H9 (cell line): ENCODE measurements at regions not wholly inside any gene's neighbourhood (a gene's known extent, or its start where the extent isn't known, plus 50 kb on each side); places are given as distances from the start of the nearest gene placed in this dataset.

Experiments used
- DNase-seq: peaks from one replicate; pipeline ENCODE4 v3.0.0-alpha.2; 2017
- H2AFZ ChIP-seq: one replicate; pipeline ENCODE4 v1.6.1; 2013; ENCODE audit warnings: mild to moderate bottlenecking, low read length, control low read depth, moderate library complexity
- H2AK5ac ChIP-seq: 2 replicates; pipeline ENCODE4 v1.6.1; 2013; ENCODE audit warnings: low read length, control low read depth, mixed read lengths; ENCODE audit not compliant: insufficient read length
- H2BK120ac ChIP-seq: one replicate; pipeline ENCODE4 v1.6.1; 2013; ENCODE audit warnings: low read depth, mild to moderate bottlenecking, low read length, control low read depth, inconsistent platforms; ENCODE audit not compliant: poor library complexity, severe bottlenecking
- H2BK12ac ChIP-seq: 2 replicates; pipeline ENCODE4 v1.6.1; 2013; ENCODE audit warnings: low read length, control low read depth, mixed read lengths, low read depth; ENCODE audit not compliant: insufficient read length
- H2BK15ac ChIP-seq: 2 replicates; pipeline ENCODE4 v1.6.1; 2013; ENCODE audit warnings: low read depth, low read length, control low read depth
- H2BK20ac ChIP-seq: one replicate; pipeline ENCODE4 v1.6.1; 2013; ENCODE audit warnings: low read depth, mild to moderate bottlenecking, low read length, control low read depth, inconsistent platforms; ENCODE audit not compliant: poor library complexity, severe bottlenecking
- H2BK5ac ChIP-seq: 2 replicates; pipeline ENCODE4 v1.6.1; 2013; ENCODE audit warnings: low read length, control low read depth, mixed read lengths; ENCODE audit not compliant: insufficient read length
- H3K14ac ChIP-seq: 2 replicates; pipeline ENCODE4 v1.6.1; 2013; ENCODE audit warnings: low read length, control low read depth; ENCODE audit not compliant: insufficient read depth
- H3K18ac ChIP-seq: 2 replicates; pipeline ENCODE4 v1.6.1; 2013; ENCODE audit warnings: low read depth, mild to moderate bottlenecking, mixed read lengths, low read length, control low read depth; ENCODE audit not compliant: insufficient read length
- H3K23ac ChIP-seq: 2 replicates; pipeline ENCODE4 v1.6.1; 2013; ENCODE audit warnings: low read length, control low read depth, mixed read lengths, low read depth; ENCODE audit not compliant: insufficient read length
- H3K23me2 ChIP-seq: 2 replicates; pipeline ENCODE4 v1.6.1; 2013; ENCODE audit warnings: low read depth, mild to moderate bottlenecking, mixed read lengths, low read length, control low read depth; ENCODE audit not compliant: insufficient read length, poor library complexity, severe bottlenecking
- H3K27ac ChIP-seq: 2 replicates; pipeline ENCODE4 v1.5.1; 2013; ENCODE audit warnings: low read length, control low read depth, mixed read lengths, low read depth; ENCODE audit not compliant: insufficient read length
- H3K27me3 ChIP-seq: 2 replicates; pipeline ENCODE4 v1.6.1; 2013; ENCODE audit warnings: low read length, control low read depth, inconsistent platforms; ENCODE audit not compliant: insufficient read depth
- H3K4ac ChIP-seq: 2 replicates; pipeline ENCODE4 v1.6.1; 2013; ENCODE audit warnings: low read depth, mild to moderate bottlenecking, control low read depth, inconsistent platforms, low read length, moderate library complexity
- H3K4me1 ChIP-seq: 2 replicates; pipeline ENCODE4 v1.6.1; 2013; ENCODE audit warnings: low read length, control low read depth, inconsistent platforms; ENCODE audit not compliant: insufficient read depth
- H3K4me2 ChIP-seq: 2 replicates; pipeline ENCODE4 v1.6.1; 2013; ENCODE audit warnings: low read length, control low read depth, mixed read lengths; ENCODE audit not compliant: insufficient read length, insufficient read depth
- H3K56ac ChIP-seq: 2 replicates; pipeline ENCODE4 v1.6.1; 2013; ENCODE audit warnings: low read depth, mild to moderate bottlenecking, mixed read lengths, low read length, control low read depth; ENCODE audit not compliant: insufficient read length
- H3K79me1 ChIP-seq: 2 replicates; pipeline ENCODE4 v1.6.1; 2013; ENCODE audit warnings: low read depth, mild to moderate bottlenecking, moderate library complexity, low read length, control low read depth, inconsistent platforms; ENCODE audit not compliant: insufficient read depth, poor library complexity, severe bottlenecking
- H3K79me2 ChIP-seq: 2 replicates; pipeline ENCODE4 v1.6.1; 2013; ENCODE audit warnings: low read length, control low read depth, inconsistent platforms; ENCODE audit not compliant: insufficient read depth
- H3K9ac ChIP-seq: 2 replicates; pipeline ENCODE4 v1.6.1; 2013; ENCODE audit warnings: low read length, control low read depth, mixed read lengths; ENCODE audit not compliant: insufficient read length; ENCODE audit errors: extremely low read depth
- H3K9me3 ChIP-seq: one replicate; pipeline ENCODE4 v1.6.1; 2013; ENCODE audit warnings: low read depth, low read length, inconsistent platforms; ENCODE audit not compliant: control insufficient read depth
- H3T11ph ChIP-seq: one replicate; pipeline ENCODE4 v1.6.1; 2013; ENCODE audit warnings: mild to moderate bottlenecking, low read length, control low read depth, inconsistent platforms
- H4K20me1 ChIP-seq: one replicate; pipeline ENCODE4 v1.6.1; 2013; ENCODE audit not compliant: control insufficient read depth, insufficient read length, insufficient read depth
- H4K5ac ChIP-seq: 2 replicates; pipeline ENCODE4 v1.6.1; 2013; ENCODE audit warnings: low read depth, mild to moderate bottlenecking, mixed read lengths, low read length, control low read depth; ENCODE audit not compliant: insufficient read length
- H4K8ac ChIP-seq: replicated peaks from 2 replicates; pipeline ENCODE4 v1.6.1; 2013; ENCODE audit warnings: low read length, control low read depth, mixed read lengths, low read depth; ENCODE audit not compliant: insufficient read length
- H4K91ac ChIP-seq: 2 replicates; pipeline ENCODE4 v1.6.1; 2013; ENCODE audit warnings: low read depth, mild to moderate bottlenecking, moderate library complexity, mixed read lengths, low read length, control low read depth; ENCODE audit not compliant: insufficient read length
- H3K27ac Mint-ChIP-seq, 3 experiments: 2 replicates in 2 of 3; 3 replicates in 1 of 3; pipeline ENCODE4 v1.8.0; 2020 to 2021; ENCODE audit warnings: mixed read lengths in 3 of 3, mild to moderate bottlenecking in 1 of 3, moderate library complexity in 1 of 3
- H3K27me3 Mint-ChIP-seq: 2 replicates; pipeline ENCODE4 v1.8.0; 2021; ENCODE audit warnings: low read depth, mild to moderate bottlenecking, moderate library complexity, mixed read lengths
- H3K36me3 Mint-ChIP-seq, 3 experiments: 2 replicates in 2 of 3; 3 replicates in 1 of 3; pipeline ENCODE4 v1.8.0; 2020 to 2021; ENCODE audit warnings: low read depth in 3 of 3, mixed read lengths in 3 of 3; ENCODE audit not compliant: insufficient read depth in 1 of 3
- H3K4me1 Mint-ChIP-seq, 2 experiments: 2 replicates each; pipeline ENCODE4 v1.8.0; 2020; ENCODE audit warnings: mixed read lengths in 2 of 2
- H3K4me3 Mint-ChIP-seq, 2 experiments: 2 replicates in 1 of 2; 3 replicates in 1 of 2; pipeline ENCODE4 v1.8.0; 2020 to 2021; ENCODE audit warnings: mild to moderate bottlenecking in 2 of 2, mixed read lengths in 2 of 2, moderate library complexity in 1 of 2
- H3K9me3 Mint-ChIP-seq, 2 experiments: 2 replicates in 1 of 2; 3 replicates in 1 of 2; pipeline ENCODE4 v1.8.0; 2020; ENCODE audit warnings: mild to moderate bottlenecking in 2 of 2, mixed read lengths in 2 of 2, moderate library complexity in 1 of 2
- WGBS: extraction: QIAGEN DNeasy Blood & Tissue Kit; methylation state at CpG from one replicate; pipeline ENCODE4 v1.1.7; 2013; ENCODE audit warnings: missing lambda C conversion rate, low lambda C conversion rate, mixed read lengths; ENCODE audit not compliant: insufficient read length; ENCODE audit errors: extremely low coverage; 5-methylcytosine and 5-hydroxymethylcytosine counted together
- TF ChIP-seq, protein P1 (sequence below): fragments of 200-600 bp; sonication (generic); conservative IDR thresholded peaks from 3 replicates; pipeline ENCODE4 v1.8.0; 2021; ENCODE audit warnings: antibody characterized with exemption, mild to moderate bottlenecking

GRCh38 chr12:78550831-78551230, 313.7 kb upstream of the SYT1 start:
- Mint-ChIP-seq H3K9me3 (no peaks in the 10 kb centered on the region), H3K4me3 (no peak overlapping the region), H3K27me3 (no peaks in the 10 kb centered on the region; the same call in 1 of the 2 replicates), H3K4me1 (no peaks in the 10 kb centered on the region; a peak in 1 of 4 replicates), H3K27ac (no peak overlapping the region), H3K36me3 (no peaks in the 10 kb centered on the region)
- no peak overlapping the region for H3K27ac ChIP-seq
- no peak overlapping the region for H4K91ac ChIP-seq
- H3K4me1 ChIP-seq, result no peaks in the 10 kb centered on the region
- H4K20me1 ChIP-seq, result no peaks in the 10 kb centered on the region
- DNase-seq, result no peak
- H3T11ph ChIP-seq, result no peak overlapping the region
- H3K4ac ChIP-seq, result no peak overlapping the region
- no peak overlapping the region for H2AFZ ChIP-seq
- TF ChIP-seq, protein P1, sequence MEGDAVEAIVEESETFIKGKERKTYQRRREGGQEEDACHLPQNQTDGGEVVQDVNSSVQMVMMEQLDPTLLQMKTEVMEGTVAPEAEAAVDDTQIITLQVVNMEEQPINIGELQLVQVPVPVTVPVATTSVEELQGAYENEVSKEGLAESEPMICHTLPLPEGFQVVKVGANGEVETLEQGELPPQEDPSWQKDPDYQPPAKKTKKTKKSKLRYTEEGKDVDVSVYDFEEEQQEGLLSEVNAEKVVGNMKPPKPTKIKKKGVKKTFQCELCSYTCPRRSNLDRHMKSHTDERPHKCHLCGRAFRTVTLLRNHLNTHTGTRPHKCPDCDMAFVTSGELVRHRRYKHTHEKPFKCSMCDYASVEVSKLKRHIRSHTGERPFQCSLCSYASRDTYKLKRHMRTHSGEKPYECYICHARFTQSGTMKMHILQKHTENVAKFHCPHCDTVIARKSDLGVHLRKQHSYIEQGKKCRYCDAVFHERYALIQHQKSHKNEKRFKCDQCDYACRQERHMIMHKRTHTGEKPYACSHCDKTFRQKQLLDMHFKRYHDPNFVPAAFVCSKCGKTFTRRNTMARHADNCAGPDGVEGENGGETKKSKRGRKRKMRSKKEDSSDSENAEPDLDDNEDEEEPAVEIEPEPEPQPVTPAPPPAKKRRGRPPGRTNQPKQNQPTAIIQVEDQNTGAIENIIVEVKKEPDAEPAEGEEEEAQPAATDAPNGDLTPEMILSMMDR, result no peak
- no peaks in the 10 kb centered on the region for H3K79me1 ChIP-seq
- H2BK12ac ChIP-seq, result no peak overlapping the region
- no peaks in the 10 kb centered on the region for H3K23me2 ChIP-seq
- no peaks in the 10 kb centered on the region for H3K27me3 ChIP-seq
- no peak overlapping the region for H2BK5ac ChIP-seq
- H3K9ac ChIP-seq, result no peak overlapping the region
- no CpG with 5 or more reads among the region's 3 CpGs for WGBS
- no peak overlapping the region for H2AK5ac ChIP-seq
- H3K23ac ChIP-seq, result no peak overlapping the region
- no peak overlapping the region for H3K18ac ChIP-seq
- H3K14ac ChIP-seq, result no peak overlapping the region
- H3K56ac ChIP-seq, result no peak overlapping the region
- no peaks in the 10 kb centered on the region for H3K79me2 ChIP-seq
- H3K4me2 ChIP-seq, result no peak overlapping the region
- H2BK15ac ChIP-seq, result no peak overlapping the region
- no peak overlapping the region for H4K5ac ChIP-seq
- H4K8ac ChIP-seq, result no peak overlapping the region
- H3K9me3 ChIP-seq, result no peaks in the 10 kb centered on the region
- H2BK120ac ChIP-seq, result no peak overlapping the region
- H2BK20ac ChIP-seq, result no peak overlapping the region
